Limb (tissue), 2 donors: ENCODE measurements at regions not wholly inside any gene's neighbourhood (a gene's known extent, or its start where the extent isn't known, plus 50 kb on each side); places are given as distances from the start of the nearest gene placed in this dataset.

Experiments used
- DNase-seq, 2 donors: peaks; one replicate each; pipeline ENCODE4 v3.0.0-alpha.2; 2016; ENCODE audit errors: extremely low spot score in 2 of 2

DNA sequence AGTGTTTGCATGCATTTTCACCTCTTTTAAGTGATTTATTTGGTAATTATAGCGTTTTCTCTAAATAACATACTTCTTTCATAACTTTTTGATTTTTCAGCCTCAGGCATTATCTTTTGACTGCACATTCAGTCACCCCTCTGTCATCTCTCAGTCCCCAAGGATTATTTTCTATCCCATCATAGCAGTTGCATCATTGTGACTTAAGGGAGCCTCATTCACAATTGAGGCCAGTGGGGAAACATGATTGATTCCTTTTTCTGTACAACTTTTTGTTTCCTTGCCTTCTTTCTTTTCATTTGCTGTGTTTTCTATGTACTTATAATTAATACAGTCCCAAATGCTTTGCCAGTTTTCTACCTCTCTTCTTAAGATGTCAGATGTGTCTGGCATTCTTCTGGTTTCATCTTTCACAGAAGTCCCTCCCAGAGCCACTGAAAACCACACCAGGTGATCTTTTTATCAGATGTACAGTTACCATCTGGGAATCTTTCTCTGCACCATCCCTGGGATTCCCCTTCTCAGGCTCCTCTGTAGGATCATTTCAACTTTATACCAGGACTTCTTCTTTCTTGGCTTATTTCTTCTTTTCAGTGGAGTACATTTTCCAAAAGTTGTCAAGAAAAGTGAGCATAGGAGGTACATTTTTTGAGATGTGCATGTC is 151.4 kb downstream of the RAP2B start:
- no peak for DNase-seq

DNA sequence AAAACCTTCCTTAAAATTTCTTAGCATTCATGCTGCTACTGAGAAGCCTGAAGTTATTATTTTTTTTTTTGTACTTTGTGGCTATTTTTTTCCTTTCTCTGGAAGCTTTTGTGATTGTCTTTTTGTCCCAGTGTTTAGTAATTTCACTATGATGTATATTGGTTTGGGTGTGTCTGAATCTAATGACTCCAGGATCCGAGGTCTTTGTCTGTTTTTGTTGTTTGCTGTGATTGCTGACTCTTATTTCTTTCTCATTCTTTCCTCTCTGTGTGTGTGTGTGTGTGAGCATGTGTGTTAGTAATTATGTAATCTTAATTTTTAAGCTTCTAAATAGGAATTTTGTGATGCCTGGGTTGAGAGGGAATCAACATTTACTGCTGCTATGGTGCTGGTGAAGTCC is 152.0 kb downstream of the RAP2B start:
- DNase-seq: no peak

DNA sequence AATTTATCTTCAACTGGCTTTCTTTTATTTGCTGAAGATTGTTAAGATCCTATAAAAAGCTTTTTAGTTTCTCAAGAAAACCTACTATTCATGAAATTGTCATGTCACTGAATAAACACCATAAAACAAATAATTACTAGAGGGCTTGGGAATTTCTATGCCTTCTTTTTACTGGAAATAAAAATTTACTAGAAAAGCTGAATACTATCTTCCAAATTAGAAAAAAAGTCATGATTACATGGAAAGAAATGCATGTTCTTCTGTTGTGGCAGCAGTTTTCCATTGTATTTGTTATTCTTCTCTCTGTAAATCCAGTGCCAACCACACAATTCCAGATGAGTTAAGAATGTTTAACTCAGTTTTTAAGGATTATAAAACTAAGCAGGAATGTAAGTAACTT is 153.8 kb downstream of the RAP2B start:
- no peak for DNase-seq

DNA sequence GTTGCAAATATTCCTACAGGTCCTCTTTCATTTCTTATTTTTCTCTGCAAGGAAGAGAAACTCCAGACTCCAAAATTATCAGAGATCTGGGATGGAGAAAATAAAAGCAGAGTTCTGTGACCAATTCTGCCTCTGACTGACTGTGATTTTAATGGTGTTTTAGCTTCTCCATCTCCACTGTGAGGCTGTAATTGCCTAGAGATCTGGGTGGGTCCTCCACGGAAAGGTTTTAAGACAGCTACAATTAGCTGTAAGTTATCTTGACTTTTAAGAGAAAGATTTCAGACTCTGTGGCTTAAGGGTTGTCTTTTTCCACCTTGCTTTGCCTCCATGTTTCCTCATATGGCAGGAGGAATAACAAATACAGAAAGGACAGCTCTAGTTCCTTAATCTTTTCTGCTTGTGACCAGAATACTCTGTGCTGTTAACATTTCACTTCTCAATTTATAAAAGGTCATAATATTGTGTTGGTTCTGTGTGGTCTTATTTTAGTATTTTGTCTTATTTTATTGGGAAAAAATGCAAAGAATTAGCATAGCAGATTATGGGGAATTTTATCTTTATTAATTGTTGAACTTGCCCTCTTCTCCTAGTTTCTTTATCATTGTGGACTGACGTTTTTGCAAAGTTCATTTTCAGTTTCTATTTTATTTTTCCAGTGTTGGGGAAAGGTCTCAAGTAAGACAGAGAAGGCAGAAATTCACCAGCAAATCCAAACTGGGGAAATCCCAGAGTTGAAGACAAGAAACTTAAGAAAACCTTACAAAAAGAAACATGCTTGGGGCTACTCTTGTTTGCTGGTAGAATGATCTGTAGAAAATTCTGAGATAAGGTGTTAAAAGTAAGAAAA is 157.9 kb downstream of the RAP2B start:
- no peak for DNase-seq

DNA sequence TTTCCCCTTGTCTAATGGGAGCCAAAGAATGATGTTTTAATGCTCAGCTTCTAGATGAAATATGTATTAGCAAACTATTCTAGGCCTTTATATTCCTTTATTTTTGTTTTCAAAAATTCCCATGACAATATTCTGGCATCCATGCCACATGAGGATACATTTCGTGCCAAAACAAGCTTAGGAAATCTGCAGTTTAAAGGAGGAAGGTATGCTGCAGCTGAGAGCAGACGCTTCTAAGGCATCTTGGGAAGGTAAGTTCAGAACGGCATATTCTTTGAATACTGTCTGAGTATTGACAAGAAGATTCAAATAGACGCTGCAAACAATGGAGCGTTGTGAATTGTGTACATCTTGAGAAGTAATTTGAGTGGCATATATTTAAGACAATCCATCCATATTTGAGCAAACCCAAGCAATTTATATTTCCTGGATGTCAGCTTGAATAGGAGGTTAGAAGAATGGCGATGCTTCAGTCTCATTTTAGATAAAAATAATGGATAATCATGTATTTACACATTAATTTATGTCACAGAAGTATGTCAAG is 158.6 kb downstream of the RAP2B start:
- no peak for DNase-seq

DNA sequence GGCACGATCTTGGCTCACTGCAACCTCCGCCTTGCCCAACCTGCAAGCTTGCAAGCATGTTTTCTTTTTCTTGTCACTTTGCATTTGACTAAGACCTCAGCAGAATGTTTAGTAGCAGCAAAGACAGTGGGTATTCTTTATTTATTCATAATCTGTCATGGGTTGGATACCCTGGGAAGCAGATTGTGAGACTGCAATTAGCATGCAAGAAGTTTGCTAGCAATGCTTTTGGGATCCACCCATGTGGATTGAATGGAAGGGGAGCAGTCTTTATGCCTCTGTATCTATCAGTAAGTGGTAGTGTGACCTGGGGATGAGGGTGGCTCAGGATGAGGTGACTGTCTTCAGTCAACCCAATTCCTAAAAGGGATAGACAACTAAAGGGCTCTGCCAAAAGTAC is 166.7 kb downstream of the RAP2B start:
- no peak for DNase-seq

DNA sequence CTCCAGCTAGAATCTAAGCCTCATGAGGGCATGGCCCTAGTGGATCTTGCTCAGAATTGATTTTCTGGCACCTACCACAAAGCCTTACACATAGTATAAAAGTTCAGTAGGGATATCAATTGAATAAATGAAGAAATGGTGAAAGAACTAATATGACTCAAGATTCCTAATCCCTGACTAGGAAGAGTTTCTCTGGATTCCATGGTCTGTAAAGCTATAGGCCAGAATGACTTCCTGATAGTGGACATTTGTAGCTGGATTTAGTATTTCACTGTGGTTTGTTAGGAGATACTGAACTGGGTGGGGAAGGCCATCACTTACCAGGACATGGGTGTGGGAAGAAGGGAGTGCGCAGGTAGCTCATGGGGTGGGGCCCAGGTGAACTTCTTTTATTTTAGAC is 168.9 kb downstream of the RAP2B start:
- no peak for DNase-seq

DNA sequence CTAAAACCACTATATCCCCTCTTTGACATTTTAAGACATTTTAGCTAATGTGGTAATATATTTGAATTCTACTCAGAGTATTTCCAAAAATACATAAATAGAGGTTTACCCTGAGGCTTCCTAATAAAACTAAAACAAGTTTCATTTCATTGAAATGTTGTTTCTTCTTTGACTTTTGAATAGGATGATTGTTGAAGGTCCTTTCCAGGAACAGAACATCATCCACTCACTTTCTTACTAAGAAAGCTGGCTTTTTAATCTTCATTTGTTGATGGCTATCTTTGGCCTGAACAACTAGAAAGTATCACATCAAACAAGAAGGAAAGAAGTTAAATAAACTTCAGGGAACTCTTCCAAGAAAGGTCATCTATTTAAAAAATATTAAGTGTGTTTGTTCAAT is 169.7 kb downstream of the RAP2B start:
- no peak for DNase-seq

DNA sequence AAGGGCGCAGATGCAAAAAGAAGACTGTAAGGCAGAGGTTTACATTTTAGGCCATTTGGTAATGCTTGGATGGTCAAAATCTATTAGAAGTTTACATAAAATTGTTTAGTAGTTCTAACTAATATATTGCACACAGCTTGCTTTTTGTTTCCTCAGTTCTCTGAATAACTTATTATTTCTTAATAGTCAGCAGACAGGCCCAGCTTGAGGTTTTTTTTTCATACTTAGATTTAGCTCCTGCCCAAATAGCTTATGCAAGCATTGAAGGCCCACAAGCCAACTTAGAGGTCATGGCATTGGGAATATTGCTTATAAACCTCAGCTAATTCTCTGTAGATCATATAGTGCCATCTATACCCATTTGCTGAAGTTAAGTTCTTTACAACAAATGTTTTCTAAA is 172.5 kb downstream of the RAP2B start:
- no peak for DNase-seq

DNA sequence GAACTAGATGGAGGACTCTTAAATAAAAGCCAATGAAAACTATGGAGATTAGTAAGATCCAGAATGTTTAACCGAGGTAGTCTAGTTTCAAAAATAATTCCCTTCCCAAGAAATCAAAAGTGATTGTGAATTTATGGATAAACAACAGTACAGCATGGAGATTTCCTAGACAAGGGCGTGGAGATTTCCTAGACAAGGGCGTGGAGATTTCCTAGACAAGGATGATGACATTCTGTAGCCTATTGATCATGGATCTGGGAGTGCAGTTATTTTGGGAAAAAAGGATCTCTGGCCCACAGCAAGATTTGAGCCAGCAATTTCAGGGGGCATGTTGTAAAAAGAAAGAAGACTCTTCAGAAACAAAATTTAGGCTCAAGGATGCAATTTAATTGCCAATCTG is 175.3 kb downstream of the RAP2B start:
- no peak for DNase-seq

DNA sequence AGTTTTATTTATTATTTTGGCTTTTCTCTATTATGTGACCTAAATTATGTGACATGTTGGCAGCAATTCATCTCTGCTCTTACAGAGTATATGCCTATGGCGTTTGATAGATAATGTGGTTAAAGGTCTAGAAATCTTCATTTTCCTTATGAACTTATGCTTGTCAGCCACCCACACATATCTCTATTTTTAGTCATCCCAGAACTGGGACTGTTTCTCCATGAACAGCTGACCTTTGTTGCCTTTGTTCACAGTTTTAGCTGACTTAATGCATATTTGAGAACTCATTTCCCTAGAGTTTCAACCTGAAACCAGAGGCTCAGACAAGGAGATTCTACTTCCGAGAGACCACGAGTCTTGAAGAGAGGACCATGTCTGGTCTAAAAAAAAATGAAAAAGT is 176.5 kb downstream of the RAP2B start:
- DNase-seq: peak in 1 of 2 donors; percentile 7

DNA sequence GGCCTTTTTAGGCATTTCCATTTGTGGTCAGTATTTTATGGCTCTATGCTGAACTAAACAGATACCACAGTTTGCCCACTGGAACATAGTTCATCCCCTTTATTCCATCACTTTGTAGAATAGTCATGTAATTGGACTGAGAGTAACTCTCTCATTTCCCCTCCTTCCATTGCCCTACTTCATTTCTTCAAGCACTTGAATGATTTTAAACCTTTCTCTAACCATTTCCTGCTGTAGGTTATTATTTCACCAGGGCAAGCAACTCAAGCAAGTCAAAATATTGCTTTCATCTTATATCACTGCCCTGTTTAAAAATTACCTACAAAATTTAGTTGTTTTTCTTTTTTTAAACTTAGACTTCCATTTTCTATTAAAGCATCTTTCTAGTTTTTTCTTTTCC is 177.0 kb downstream of the RAP2B start:
- no peak for DNase-seq

DNA sequence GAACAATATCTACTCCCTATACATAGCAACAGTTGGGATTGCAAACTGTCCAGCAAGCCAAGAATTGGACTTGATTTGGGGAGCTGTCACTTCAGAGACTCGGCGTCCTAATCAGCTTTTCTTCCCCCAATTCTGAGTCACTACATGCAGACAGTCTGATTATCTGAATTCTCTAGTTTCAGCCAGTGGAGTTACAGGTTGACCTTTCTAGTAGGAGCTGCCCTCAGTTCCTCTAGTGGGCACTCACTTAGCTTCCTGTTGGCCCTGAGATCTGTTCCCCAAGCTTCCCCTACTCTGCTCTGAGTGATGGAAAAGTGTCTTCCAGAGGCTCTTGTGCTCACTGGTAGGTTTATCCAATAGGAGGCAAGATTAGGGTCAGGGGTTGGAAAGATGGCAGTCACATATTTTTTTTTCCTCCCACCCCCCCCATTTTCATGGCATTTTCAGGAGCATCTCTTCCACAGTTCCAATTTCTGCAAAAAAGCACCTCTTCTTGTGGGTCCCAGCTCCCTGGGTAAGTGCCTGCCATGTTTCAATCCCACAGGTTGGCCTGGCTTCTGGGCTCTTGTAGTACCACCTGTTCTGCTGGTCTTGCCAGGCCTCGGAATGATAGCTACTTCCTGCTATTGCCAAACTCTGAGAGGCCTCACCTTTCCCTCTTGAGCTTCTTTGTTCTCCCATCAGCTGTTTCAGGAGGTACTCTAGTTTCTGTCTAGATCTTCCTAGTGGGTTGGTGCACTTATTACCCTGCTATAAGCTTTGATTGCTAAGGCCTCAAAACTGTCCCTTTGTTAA is 182.2 kb downstream of the RAP2B start:
- no peak for DNase-seq

DNA sequence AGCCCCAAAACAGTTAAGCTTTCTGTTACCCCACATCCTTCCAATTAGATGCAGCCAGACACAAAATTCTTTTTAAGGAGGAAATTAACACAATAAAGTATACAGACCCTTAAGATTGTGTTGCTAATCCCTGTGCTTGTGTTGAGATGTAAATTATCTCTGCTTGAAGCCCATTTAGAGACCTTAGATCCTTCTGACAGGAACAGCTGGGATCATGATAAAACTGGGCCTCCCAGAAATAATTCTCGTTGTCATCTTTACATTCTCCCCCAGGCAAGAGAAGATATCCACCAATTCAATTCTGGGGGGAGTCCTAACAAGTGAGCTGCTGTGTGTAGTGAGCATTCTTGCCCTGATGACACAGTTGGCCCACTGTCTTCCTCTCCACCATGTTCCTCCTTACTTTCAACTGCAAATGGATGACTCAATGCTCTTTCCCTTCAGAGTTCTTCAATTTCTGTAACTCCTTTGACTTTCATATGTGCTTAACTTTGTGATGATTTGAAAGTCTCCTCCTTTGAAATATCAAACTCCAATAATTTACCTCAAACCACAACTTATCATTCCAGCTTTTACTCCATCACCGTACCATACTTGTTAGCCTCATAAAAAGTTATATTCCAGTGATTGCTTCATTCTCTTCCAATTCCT is 186.6 kb downstream of the RAP2B start:
- no peak for DNase-seq

DNA sequence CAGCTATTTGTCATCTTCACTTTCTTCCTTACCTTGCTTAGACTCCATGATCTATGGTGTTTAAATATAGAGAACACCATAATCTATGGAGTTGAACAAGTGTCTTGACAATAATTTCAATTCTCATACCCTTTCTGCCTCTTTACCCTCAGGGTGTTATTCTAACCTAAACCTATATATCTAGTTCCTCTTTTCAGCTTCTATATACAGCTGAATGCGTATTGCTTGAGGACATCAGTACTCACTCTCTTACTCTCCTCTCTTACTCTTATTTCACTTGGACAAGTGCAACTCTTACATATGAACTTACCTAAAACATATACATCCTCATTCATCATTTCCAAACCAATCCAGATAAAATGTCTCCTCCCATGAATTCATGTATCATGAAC is 187.1 kb downstream of the RAP2B start:
- DNase-seq: no peak

DNA sequence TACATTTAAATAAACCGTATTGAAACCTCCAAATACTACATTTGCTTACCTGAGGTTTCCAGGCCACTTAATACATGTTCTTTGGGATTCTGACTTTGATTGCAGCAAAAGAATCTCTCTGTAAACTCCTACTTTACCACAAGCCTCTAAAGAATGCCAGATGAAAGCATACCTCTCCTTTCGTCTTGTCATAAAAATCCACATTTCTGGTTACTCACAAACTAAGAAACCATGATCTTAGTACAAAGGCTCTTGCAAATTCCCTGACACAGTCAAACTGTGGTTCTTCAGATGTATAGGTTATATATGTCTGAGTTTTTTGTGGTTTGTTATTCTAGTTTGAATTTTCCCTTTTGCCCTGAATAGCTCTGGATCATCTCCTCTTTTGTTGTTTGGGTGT is 188.4 kb downstream of the RAP2B start:
- DNase-seq: no peak

DNA sequence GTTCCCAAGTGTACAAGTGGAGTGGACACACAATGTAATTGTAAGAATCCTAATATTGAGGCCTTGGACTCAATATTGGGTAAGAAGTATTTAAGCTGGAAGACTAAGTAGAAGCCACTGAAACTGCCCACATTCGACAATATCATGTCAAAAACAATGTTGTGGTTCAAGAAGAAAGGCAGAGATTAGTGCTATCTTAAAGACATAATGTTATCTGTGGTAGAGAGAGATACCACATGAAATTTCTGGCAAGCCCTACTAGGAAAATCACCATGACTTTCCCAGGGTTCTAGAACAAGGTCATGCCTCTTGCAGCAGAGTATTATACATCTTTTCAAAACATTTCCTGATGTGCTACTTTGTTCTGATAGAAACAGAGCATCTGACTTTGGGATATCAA is 192.6 kb downstream of the RAP2B start:
- no peak for DNase-seq

DNA sequence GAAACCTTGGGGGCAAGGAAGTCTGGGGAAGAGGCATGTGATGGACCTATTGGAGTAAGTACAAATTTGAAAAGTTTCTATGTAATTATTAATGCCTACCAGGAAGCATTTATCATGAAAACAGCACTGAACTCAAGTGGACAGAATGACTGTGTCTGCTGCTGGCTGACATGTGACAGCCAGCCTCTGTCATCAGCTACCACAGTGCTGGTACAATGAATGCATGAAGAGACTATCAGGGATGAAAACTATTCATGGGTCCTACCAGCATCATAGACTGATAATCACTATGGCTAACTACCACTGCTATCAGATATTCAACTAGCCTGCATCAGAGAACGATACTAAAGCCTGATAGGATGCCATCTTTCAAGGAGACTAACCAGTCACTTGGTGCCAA is 193.5 kb downstream of the RAP2B start:
- no peak for DNase-seq

DNA sequence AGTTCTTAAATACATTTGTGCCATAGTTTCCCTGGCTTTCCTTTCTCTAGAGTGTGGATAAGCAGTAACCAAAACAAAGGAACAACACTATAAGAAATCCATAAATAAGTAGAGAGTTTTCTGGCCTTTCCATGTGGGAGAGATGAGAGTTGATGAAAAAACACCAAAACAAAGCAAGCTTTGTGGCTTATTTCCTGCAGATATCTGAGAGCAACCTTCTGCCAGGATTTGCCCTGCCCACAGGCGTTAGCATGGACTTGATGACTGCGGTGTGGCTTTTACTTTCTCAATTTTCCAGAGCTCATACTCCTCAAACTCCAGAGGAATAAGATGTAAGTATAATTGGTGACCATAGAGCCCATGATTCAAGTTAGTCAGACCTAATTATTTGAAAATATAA is 194.9 kb downstream of the RAP2B start:
- no peak for DNase-seq

DNA sequence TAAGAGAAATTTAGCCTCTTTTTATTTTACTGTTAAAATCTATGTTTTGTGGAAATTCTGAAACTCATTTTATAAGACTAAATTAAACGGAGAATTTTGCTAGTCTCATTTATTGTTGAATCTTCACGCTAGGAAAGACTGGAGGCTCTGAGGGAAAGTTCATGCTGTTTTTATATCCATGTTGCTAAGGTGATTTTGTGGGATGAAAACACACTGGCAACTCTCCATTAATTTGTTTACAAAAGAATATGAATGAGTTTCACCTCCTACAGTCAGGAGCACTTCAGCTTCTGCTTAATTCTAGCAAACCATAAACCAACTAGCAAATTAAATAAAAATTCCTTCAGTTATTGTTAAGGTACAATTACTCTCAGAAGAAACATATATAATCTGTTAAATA is 195.4 kb downstream of the RAP2B start:
- DNase-seq: no peak

DNA sequence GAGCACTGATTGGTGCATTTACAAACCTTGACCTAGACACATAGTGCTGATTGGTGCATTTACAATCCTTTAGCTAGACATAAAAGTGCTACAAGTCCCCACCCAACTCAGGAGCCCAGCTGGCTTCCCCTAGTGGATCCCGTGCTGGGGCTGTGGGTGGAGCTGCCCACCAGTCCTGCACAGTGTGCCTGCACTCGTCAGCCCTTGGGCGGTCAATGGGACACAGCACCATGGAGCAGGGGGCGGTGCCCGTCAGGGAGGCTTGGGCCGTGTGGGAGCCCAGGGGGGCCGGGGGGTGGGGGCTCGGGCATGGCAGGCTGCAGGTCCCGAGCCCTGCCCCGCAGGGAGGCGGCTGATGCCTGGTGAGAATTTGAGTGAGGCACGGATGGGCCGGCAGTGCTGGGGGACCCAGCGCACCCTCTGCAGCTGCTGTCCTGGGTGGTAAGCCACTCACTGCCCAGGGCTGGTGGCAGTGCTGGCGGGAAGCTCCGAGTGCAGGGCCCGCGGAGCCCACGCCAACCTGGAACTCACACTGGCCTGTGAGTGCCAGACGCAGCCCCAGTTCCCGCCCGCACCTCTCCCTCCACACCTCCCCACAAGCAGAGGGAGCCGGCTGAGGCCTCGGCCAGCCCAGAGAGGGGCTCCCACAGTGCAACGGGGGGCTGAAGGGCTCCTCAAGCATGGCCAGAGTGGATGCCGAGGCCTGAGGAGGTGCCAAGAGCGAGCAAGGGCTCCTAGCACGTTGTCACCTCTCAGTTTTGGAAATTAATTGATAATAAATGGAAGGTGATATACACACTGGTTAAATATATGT is 207.7 kb downstream of the RAP2B start:
- DNase-seq: no peak
